WERI-Rb-1 (cell line): ENCODE measurements at regions not wholly inside any gene's neighbourhood (a gene's known extent, or its start where the extent isn't known, plus 50 kb on each side); places are given as distances from the start of the nearest gene placed in this dataset.

Source experiments
- DNase-seq: peaks from one replicate; pipeline ENCODE4 v3.0.0-alpha.2; 2020
- H3K27ac ChIP-seq: fragments of 250-450 bp; sonication (Bioruptor Pico); 2 replicates; pipeline ENCODE4 v1.5.1; 2020; ENCODE audit warnings: mild to moderate bottlenecking, moderate library complexity
- H3K27me3 ChIP-seq: fragments of 250-450 bp; sonication (Bioruptor Pico); 2 replicates; pipeline ENCODE4 v1.5.1; 2021; ENCODE audit warnings: mild to moderate bottlenecking, low read depth, moderate library complexity; ENCODE audit not compliant: insufficient read depth, severe bottlenecking
- H3K36me3 ChIP-seq: fragments of 250-450 bp; sonication (Bioruptor Pico); 2 replicates; pipeline ENCODE4 v1.5.1; 2020; ENCODE audit warnings: mild to moderate bottlenecking, moderate library complexity
- H3K4me3 ChIP-seq: 2 replicates; pipeline ENCODE4 v1.5.1; 2011; ENCODE audit warnings: low read depth, mild to moderate bottlenecking, control low read depth, low read length
- H3K9me3 ChIP-seq: fragments of 250-450 bp; sonication (Bioruptor Pico); 2 replicates; pipeline ENCODE4 v1.5.1; 2021; ENCODE audit warnings: mild to moderate bottlenecking, moderate library complexity; ENCODE audit not compliant: severe bottlenecking
- CTCF ChIP-seq: IDR thresholded peaks from 2 replicates; pipeline ENCODE4 v1.5.1; 2011; ENCODE audit warnings: low read depth, mild to moderate bottlenecking, control low read depth, inconsistent platforms, low read length

- Histone ChIP-seq H3K27ac (no peak overlapping the region), H3K36me3 (no peaks in the 10 kb centered on the region)
- DNase-seq = no peak
These were observed 247.5 kb upstream of the LRIG1 start for GRCh38 chr3:66748175-66748876.

GRCh38 chr3:66751842-66752241 is 246.3 kb upstream of the KBTBD8 start:
- Histone ChIP-seq H3K36me3 (no peaks in the 10 kb centered on the region), H3K9me3 (no peaks in the 10 kb centered on the region), H3K27me3 (no peaks in the 10 kb centered on the region), H3K27ac (no peak overlapping the region), H3K4me3 (no peak overlapping the region)
- no peak for TF ChIP-seq CTCF
- no peak for DNase-seq

More at GRCh38 chr3:66748175-66748876, 247.5 kb upstream of the LRIG1 start:
- H3K9me3 ChIP-seq = no peaks in the 10 kb centered on the region
- no peaks in the 10 kb centered on the region for H3K27me3 ChIP-seq
- no peak overlapping the region for H3K4me3 ChIP-seq
- no peak for TF ChIP-seq CTCF

GRCh38 chr3:66753670-66754069 is 244.4 kb upstream of the KBTBD8 start:
- no peak overlapping the region for H3K4me3 ChIP-seq
- no peak overlapping the region; the same call in 1 of the 2 replicates for H3K27ac ChIP-seq
- no peaks in the 10 kb centered on the region for H3K36me3 ChIP-seq
- TF ChIP-seq CTCF = no peak
- H3K27me3 ChIP-seq = no peaks in the 10 kb centered on the region
- H3K9me3 ChIP-seq = no peaks in the 10 kb centered on the region
- DNase-seq = no peak

GRCh38 chr3:66754613-66755012 is 243.5 kb upstream of the KBTBD8 start:
- no peaks in the 10 kb centered on the region for H3K36me3 ChIP-seq
- peak overlapping the region; percentile 22 for H3K27ac ChIP-seq
- no peak for TF ChIP-seq CTCF
- H3K4me3 ChIP-seq = no peak overlapping the region
- peak; percentile 14 for DNase-seq
- no peaks in the 10 kb centered on the region for H3K27me3 ChIP-seq
- H3K9me3 ChIP-seq = no peaks in the 10 kb centered on the region

- no peak for TF ChIP-seq CTCF
- no peak for DNase-seq
- Histone ChIP-seq H3K4me3 (no peak overlapping the region), H3K9me3 (no peaks in the 10 kb centered on the region), H3K27ac (no peak overlapping the region), H3K36me3 (no peaks in the 10 kb centered on the region), H3K27me3 (no peaks in the 10 kb centered on the region)
These were observed 242.2 kb upstream of the KBTBD8 start for GRCh38 chr3:66755924-66756323.
